ENCODE measurements at regions not wholly inside any gene's neighbourhood (a gene's known extent, or its start where the extent isn't known, plus 50 kb on each side); places are given as distances from the start of the nearest gene placed in this dataset.

GRCh38 chr4:129561886-129562671 is 466.1 kb downstream of the C4orf33 start:
- DNase-seq = no peak

GRCh38 chr4:129565214-129565613 is 469.3 kb downstream of the C4orf33 start:
- DNase-seq = no peak

GRCh38 chr4:129570326-129570725 is 474.4 kb downstream of the C4orf33 start:
- no peak for DNase-seq

GRCh38 chr4:129578336-129578735 is 482.4 kb downstream of the C4orf33 start:
- no peak for DNase-seq

- no peak for DNase-seq
Measured at GRCh38 chr4:129581305-129581704, 485.4 kb downstream of the C4orf33 start.

- no peak for DNase-seq
Measured at GRCh38 chr4:129583868-129584267, 487.9 kb downstream of the C4orf33 start.

GRCh38 chr4:129598582-129598981 is 502.6 kb downstream of the C4orf33 start:
- no peak for DNase-seq

- no peak for DNase-seq
Measured at GRCh38 chr4:129600898-129601297, 504.9 kb downstream of the C4orf33 start.

GRCh38 chr4:129602447-129602846 is 506.5 kb downstream of the C4orf33 start:
- no peak for DNase-seq

GRCh38 chr4:129603241-129603931 is 507.4 kb downstream of the C4orf33 start:
- DNase-seq = no peak

- no peak for DNase-seq
Measured at GRCh38 chr4:129604632-129605255, 508.8 kb downstream of the C4orf33 start.

- DNase-seq = no peak
Measured at GRCh38 chr4:129614611-129615010, 518.7 kb downstream of the C4orf33 start.

GRCh38 chr4:129622566-129622965 is 526.6 kb downstream of the C4orf33 start:
- no peak for DNase-seq

GRCh38 chr4:129623233-129623875 is 527.4 kb downstream of the C4orf33 start:
- DNase-seq = no peak

GRCh38 chr4:129641179-129641578 is 545.2 kb downstream of the C4orf33 start:
- DNase-seq = no peak

GRCh38 chr4:129645461-129645860 is 549.5 kb downstream of the C4orf33 start:
- DNase-seq = no peak

- DNase-seq = no peak
Measured at GRCh38 chr4:129668092-129668491, 572.1 kb downstream of the C4orf33 start.

- DNase-seq = no peak
Measured at GRCh38 chr4:129672941-129673340, 577.0 kb downstream of the C4orf33 start.

- DNase-seq = no peak
Measured at GRCh38 chr4:129675036-129675435, 579.1 kb downstream of the C4orf33 start.

GRCh38 chr4:129676934-129677333 is 581.0 kb downstream of the C4orf33 start:
- DNase-seq = no peak

- no peak for DNase-seq
Measured at GRCh38 chr4:129682586-129682985, 586.6 kb downstream of the C4orf33 start.

GRCh38 chr4:129707949-129708348 is 612.0 kb downstream of the C4orf33 start:
- DNase-seq = no peak

GRCh38 chr4:129708784-129709183 is 612.8 kb downstream of the C4orf33 start:
- no peak for DNase-seq
